A673 (cell line): ENCODE measurements at regions not wholly inside any gene's neighbourhood (a gene's known extent, or its start where the extent isn't known, plus 50 kb on each side); places are given as distances from the start of the nearest gene placed in this dataset.

Source experiments
- EZH2 ChIP-seq: fragments of 200-600 bp; sonication (generic); IDR thresholded peaks from 2 replicates; pipeline ENCODE4 v1.6.1; 2017; ENCODE audit warnings: borderline replicate concordance, low read depth, mild to moderate bottlenecking, mixed read lengths, antibody characterized with exemption, low read length; ENCODE audit not compliant: poor library complexity, severe bottlenecking
- TF ChIP-seq, protein P1 (sequence below): fragments of 300-800, 200-600 bp; sonication (generic); conservative IDR thresholded peaks from 2 replicates; pipeline ENCODE4 v1.5.1; 2017; ENCODE audit warnings: low read depth, mild to moderate bottlenecking, antibody characterized with exemption, low read length, moderate library complexity, mixed read lengths

DNA sequence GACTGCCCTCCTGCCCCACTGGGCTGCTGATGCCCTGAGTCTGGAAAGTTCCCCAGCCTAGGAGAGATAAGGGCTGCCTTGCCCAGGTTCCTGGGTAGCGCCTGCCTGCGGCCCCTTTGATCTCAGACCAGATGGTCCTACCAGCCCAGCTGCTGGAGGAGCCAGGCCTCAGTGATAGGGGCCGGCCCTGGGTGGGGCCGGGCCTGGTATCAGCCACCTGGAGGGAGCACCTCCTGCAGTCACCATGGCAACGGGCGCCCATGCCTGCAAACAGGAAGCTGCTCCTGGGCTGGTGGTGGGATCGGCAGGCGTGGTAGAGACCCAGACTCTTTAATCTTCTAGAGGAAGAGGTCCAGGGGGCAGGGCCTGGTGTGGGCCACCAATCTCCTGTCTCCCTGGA is 119.7 kb upstream of the WNT4 start:
- TF ChIP-seq, protein P1, sequence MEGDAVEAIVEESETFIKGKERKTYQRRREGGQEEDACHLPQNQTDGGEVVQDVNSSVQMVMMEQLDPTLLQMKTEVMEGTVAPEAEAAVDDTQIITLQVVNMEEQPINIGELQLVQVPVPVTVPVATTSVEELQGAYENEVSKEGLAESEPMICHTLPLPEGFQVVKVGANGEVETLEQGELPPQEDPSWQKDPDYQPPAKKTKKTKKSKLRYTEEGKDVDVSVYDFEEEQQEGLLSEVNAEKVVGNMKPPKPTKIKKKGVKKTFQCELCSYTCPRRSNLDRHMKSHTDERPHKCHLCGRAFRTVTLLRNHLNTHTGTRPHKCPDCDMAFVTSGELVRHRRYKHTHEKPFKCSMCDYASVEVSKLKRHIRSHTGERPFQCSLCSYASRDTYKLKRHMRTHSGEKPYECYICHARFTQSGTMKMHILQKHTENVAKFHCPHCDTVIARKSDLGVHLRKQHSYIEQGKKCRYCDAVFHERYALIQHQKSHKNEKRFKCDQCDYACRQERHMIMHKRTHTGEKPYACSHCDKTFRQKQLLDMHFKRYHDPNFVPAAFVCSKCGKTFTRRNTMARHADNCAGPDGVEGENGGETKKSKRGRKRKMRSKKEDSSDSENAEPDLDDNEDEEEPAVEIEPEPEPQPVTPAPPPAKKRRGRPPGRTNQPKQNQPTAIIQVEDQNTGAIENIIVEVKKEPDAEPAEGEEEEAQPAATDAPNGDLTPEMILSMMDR: no peak
- no peak for TF ChIP-seq EZH2
